ENCODE measurements at regions not wholly inside any gene's neighbourhood (a gene's known extent, or its start where the extent isn't known, plus 50 kb on each side); places are given as distances from the start of the nearest gene placed in this dataset.
"Not testable (repeated sequence)": the region's sequence is repeated elsewhere in the genome, so short reads cannot be mapped to it uniquely, and the experiment has no call there.

GRCh38 chrX:36897690-36898089 is 110.5 kb upstream of the FAM47C start:
- Mint-ChIP-seq H3K36me3 (no peaks in the 10 kb centered on the region), H3K4me3 (no peak overlapping the region), H3K4me1 (no peaks in the 10 kb centered on the region), H3K27ac (no peak overlapping the region), H3K27me3 (ENCODE audit: low read depth in 3 of 3) (peaks cover 0 to 1% (median 0%) of the 10 kb centered on the region in 3 donors), H3K9me3 (no peaks in the 10 kb centered on the region)
- Histone ChIP-seq H3K27ac (ENCODE audit: low read depth in 1 of 2, low read length in 2 of 2) (no peak overlapping the region), H3K79me2 (ENCODE audit: insufficient read depth, low read length) (no peaks in the 10 kb centered on the region), H3K27me3 (ENCODE audit: control insufficient read depth in 2 of 2, insufficient read depth in 2 of 2, low read length in 2 of 2) (no peaks in the 10 kb centered on the region), H3K9me3 (replicated peaks in 1 of 2; ENCODE audit: control insufficient read depth in 1 of 2, insufficient read depth in 1 of 2, low read length in 2 of 2) (no peaks in the 10 kb centered on the region), H3K4me2 (replicated peaks; ENCODE audit: extremely low read depth, low read length, poor library complexity, severe bottlenecking) (no peak overlapping the region), H3K9ac (ENCODE audit: insufficient read depth, low read length, poor library complexity, severe bottlenecking) (no peak overlapping the region), H2AFZ (ENCODE audit: insufficient read depth, low read depth, low read length, poor library complexity, severe bottlenecking) (no peak overlapping the region), H3K36me3 (replicated peaks in 1 of 2; ENCODE audit: control insufficient read depth in 1 of 2, insufficient read depth in 2 of 2, low read length in 2 of 2) (no peaks in the 10 kb centered on the region), H3K4me3 (replicated peaks in 1 of 3; ENCODE audit: low read depth in 2 of 3, low read length in 3 of 3) (no peak overlapping the region), H4K20me1 (ENCODE audit: insufficient read depth, low read length) (no peaks in the 10 kb centered on the region), H3K4me1 (ENCODE audit: control insufficient read depth in 1 of 2, insufficient read depth in 2 of 2, low read length in 2 of 2) (no peaks in the 10 kb centered on the region)
- DNase-seq: no peak
- intact Hi-C loops (cut with micrococcal nuclease): no loop called here
- TF ChIP-seq CTCF (IDR thresholded peaks at IDR 0.05): no peak
- no CpG with 5 or more reads among the region's 3 CpGs for WGBS (ENCODE audit: insufficient coverage)

- no peaks in the 10 kb centered on the region for H4K20me1 ChIP-seq (ENCODE audit: insufficient read depth, low read length)
- H3K4me3 ChIP-seq (replicated peaks in 1 of 3; ENCODE audit: low read depth in 2 of 3, low read length in 3 of 3): no peak overlapping the region
- intact Hi-C loops (cut with micrococcal nuclease): no loop called here
- no peaks in the 10 kb centered on the region for H3K4me1 ChIP-seq (ENCODE audit: control insufficient read depth in 1 of 2, insufficient read depth in 2 of 2, low read length in 2 of 2)
- H3K27ac ChIP-seq (ENCODE audit: low read depth in 1 of 2, low read length in 2 of 2): no peak overlapping the region
- no peak overlapping the region for H3K4me3 Mint-ChIP-seq
- no peaks in the 10 kb centered on the region for H3K27me3 ChIP-seq (ENCODE audit: control insufficient read depth in 2 of 2, insufficient read depth in 2 of 2, low read length in 2 of 2)
- DNase-seq: no peak
- WGBS (ENCODE audit: insufficient coverage): no CpG with 5 or more reads among the region's 3 CpGs
- no peak for TF ChIP-seq CTCF (IDR thresholded peaks at IDR 0.05)
- H3K9me3 ChIP-seq (replicated peaks in 1 of 2; ENCODE audit: control insufficient read depth in 1 of 2, insufficient read depth in 1 of 2, low read length in 2 of 2): no peaks in the 10 kb centered on the region
- no peaks in the 10 kb centered on the region for H3K9me3 Mint-ChIP-seq
- H3K9ac ChIP-seq (ENCODE audit: insufficient read depth, low read length, poor library complexity, severe bottlenecking): no peak overlapping the region
- no peak overlapping the region for H3K27ac Mint-ChIP-seq
- H2AFZ ChIP-seq (ENCODE audit: insufficient read depth, low read depth, low read length, poor library complexity, severe bottlenecking): no peak overlapping the region
- H3K36me3 ChIP-seq (replicated peaks in 1 of 2; ENCODE audit: control insufficient read depth in 1 of 2, insufficient read depth in 2 of 2, low read length in 2 of 2): no peaks in the 10 kb centered on the region
- H3K4me1 Mint-ChIP-seq: no peaks in the 10 kb centered on the region
- H3K79me2 ChIP-seq (ENCODE audit: insufficient read depth, low read length): no peaks in the 10 kb centered on the region
- peaks cover 0 to 1% (median 0%) of the 10 kb centered on the region in 3 donors for H3K27me3 Mint-ChIP-seq (ENCODE audit: low read depth in 3 of 3)
- H3K36me3 Mint-ChIP-seq: no peaks in the 10 kb centered on the region
- no peak overlapping the region for H3K4me2 ChIP-seq (replicated peaks; ENCODE audit: extremely low read depth, low read length, poor library complexity, severe bottlenecking)
Measured at GRCh38 chrX:36898301-36898700, 109.9 kb upstream of the FAM47C start.

- H3K36me3 ChIP-seq (replicated peaks in 1 of 2; ENCODE audit: control insufficient read depth in 1 of 2, insufficient read depth in 2 of 2, low read length in 2 of 2); H3K9ac ChIP-seq (ENCODE audit: insufficient read depth, low read length, poor library complexity, severe bottlenecking); H3K27ac Mint-ChIP-seq; intact Hi-C loops (cut with micrococcal nuclease); H3K4me3 ChIP-seq (replicated peaks in 1 of 3; ENCODE audit: low read depth in 2 of 3, low read length in 3 of 3); H3K9me3 Mint-ChIP-seq; H3K4me1 Mint-ChIP-seq; H3K27ac ChIP-seq (ENCODE audit: low read depth in 1 of 2, low read length in 2 of 2); H3K27me3 Mint-ChIP-seq (ENCODE audit: low read depth in 3 of 3); H3K79me2 ChIP-seq (ENCODE audit: insufficient read depth, low read length); H2AFZ ChIP-seq (ENCODE audit: insufficient read depth, low read depth, low read length, poor library complexity, severe bottlenecking); DNase-seq; H3K4me3 Mint-ChIP-seq; H3K4me2 ChIP-seq (replicated peaks; ENCODE audit: extremely low read depth, low read length, poor library complexity, severe bottlenecking); H3K27me3 ChIP-seq (ENCODE audit: control insufficient read depth in 2 of 2, insufficient read depth in 2 of 2, low read length in 2 of 2); H3K9me3 ChIP-seq (replicated peaks in 1 of 2; ENCODE audit: control insufficient read depth in 1 of 2, insufficient read depth in 1 of 2, low read length in 2 of 2); H4K20me1 ChIP-seq (ENCODE audit: insufficient read depth, low read length); H3K36me3 Mint-ChIP-seq; H3K4me1 ChIP-seq (ENCODE audit: control insufficient read depth in 1 of 2, insufficient read depth in 2 of 2, low read length in 2 of 2): not testable (repeated sequence)
- WGBS (ENCODE audit: insufficient coverage): no CpG with 5 or more reads among the region's 3 CpGs
Measured at GRCh38 chrX:36904561-36904960, 103.6 kb upstream of the FAM47C start.

All from CD14-positive monocyte (primary cell).